Endothelial cell of umbilical vein (primary cell): ENCODE measurements at regions not wholly inside any gene's neighbourhood (a gene's known extent, or its start where the extent isn't known, plus 50 kb on each side); places are given as distances from the start of the nearest gene placed in this dataset.

Experiments
- BruUV-seq: library from RNA; stranded (reverse); fragments of 400-500 nt; replicated peaks from 2 replicates; lab custom pipeline; 2021; lab: Mats Ljungman, UMichigan
- CTCF ChIA-PET: fragments of 300-600, 350-600 bp; sonication (Branson Sonifier 250); formaldehyde crosslinking; loops from one replicate; lab custom pipeline; 2021; ENCODE audit warnings: antibody characterized with exemption, inconsistent platforms; lab: Charles Lee
- POLR2A ChIA-PET: fragments of 300-600, 350-600 bp; sonication (Branson Sonifier 250); formaldehyde crosslinking; loops from one replicate; lab custom pipeline; 2021; ENCODE audit warnings: antibody characterized with exemption, inconsistent platforms; lab: Charles Lee
- DNase-seq: peaks from one replicate; pipeline ENCODE4 v3.0.0-alpha.2; 2011; ENCODE audit warnings: low read depth, low spot score
- FAIRE-seq: peaks from 2 replicates; lab custom pipeline; 2011; peaks lifted over from hg19 to GRCh38; lab: Jason Lieb, UNC
- H2AFZ ChIP-seq: 2 replicates; pipeline ENCODE4 v1.6.0; 2012; ENCODE audit warnings: low read depth, low read length, control low read depth, inconsistent platforms
- H3K27ac ChIP-seq: 2 replicates; pipeline ENCODE4 v1.5.1; 2011; ENCODE audit warnings: low read depth, mild to moderate bottlenecking, control low read depth, low read length, moderate library complexity; ENCODE audit not compliant: insufficient read depth
- H3K27me3 ChIP-seq, 2 experiments: 2 replicates each; pipeline versions ENCODE4 v1.6.0 to v1.6.1; 2011; ENCODE audit warnings: low read length in 2 of 2, mixed read lengths in 1 of 2; ENCODE audit not compliant: control insufficient read depth in 2 of 2, insufficient read depth in 2 of 2
- H3K36me3 ChIP-seq, 2 experiments: 2 replicates in 1 of 2; 3 replicates in 1 of 2; pipeline ENCODE4 v1.5.1; 2011; ENCODE audit warnings: low read length in 2 of 2, mild to moderate bottlenecking in 1 of 2, moderate library complexity in 1 of 2; ENCODE audit not compliant: control insufficient read depth in 2 of 2, insufficient read depth in 2 of 2; ENCODE audit errors: extremely low read depth in 1 of 2
- H3K4me1 ChIP-seq: 3 replicates; pipeline ENCODE4 v1.5.1; 2011; ENCODE audit warnings: mild to moderate bottlenecking, low read length; ENCODE audit not compliant: control insufficient read depth, insufficient read depth; ENCODE audit errors: extremely low read depth
- H3K4me2 ChIP-seq: 2 replicates; pipeline ENCODE4 v1.6.1; 2011; ENCODE audit warnings: low read length, control low read depth, mixed read lengths; ENCODE audit not compliant: insufficient read depth
- H3K4me3 ChIP-seq, 3 experiments: fragments of 200-600 bp in 1 of 3; sonication (generic), shearing (Covaris generic) in 1 of 3; replicated peaks in 1 of 3; 2 replicates each; pipeline ENCODE4 v1.5.1; 2011 to 2016; ENCODE audit warnings: control low read depth in 3 of 3, low read length in 3 of 3, mild to moderate bottlenecking in 2 of 3, inconsistent platforms in 1 of 3, low read depth in 1 of 3, moderate library complexity in 1 of 3; ENCODE audit not compliant: insufficient read depth in 1 of 3
- H3K79me2 ChIP-seq: 2 replicates; pipeline ENCODE4 v1.6.0; 2012; ENCODE audit warnings: low read length, inconsistent platforms; ENCODE audit not compliant: control insufficient read depth, insufficient read depth
- H3K9ac ChIP-seq: replicated peaks from 2 replicates; pipeline ENCODE3; 2011; ENCODE audit warnings: low read length, control low read depth; ENCODE audit not compliant: insufficient read depth; ENCODE audit errors: extremely low read depth
- H3K9me1 ChIP-seq: replicated peaks from 3 replicates; pipeline ENCODE4 v1.6.0; 2011; ENCODE audit warnings: mild to moderate bottlenecking, low read length; ENCODE audit not compliant: control insufficient read depth, insufficient read depth; ENCODE audit errors: extremely low read depth
- H3K9me3 ChIP-seq: replicated peaks from 2 replicates; pipeline ENCODE4 v1.5.1; 2012; ENCODE audit warnings: low read length, inconsistent platforms; ENCODE audit not compliant: control insufficient read depth, insufficient read depth
- H4K20me1 ChIP-seq: replicated peaks from 2 replicates; pipeline ENCODE3; 2011; ENCODE audit warnings: mild to moderate bottlenecking, low read length; ENCODE audit not compliant: control insufficient read depth, insufficient read depth; ENCODE audit errors: extremely low read depth
- CTCF ChIP-seq, 2 donors: IDR thresholded peaks; 1 replicate in 1 of 2; 2 replicates in 1 of 2; pipeline ENCODE4 v1.5.1; 2011; ENCODE audit warnings: low read length in 2 of 2, mild to moderate bottlenecking in 2 of 2, moderate library complexity in 2 of 2, control low read depth in 1 of 2, inconsistent platforms in 1 of 2, low read depth in 1 of 2; ENCODE audit not compliant: insufficient read depth in 1 of 2; ENCODE audit errors: extremely low read depth in 1 of 2
- GATA2 ChIP-seq: IDR thresholded peaks from 2 replicates; pipeline ENCODE4 v1.7.0; 2011; ENCODE audit warnings: low read depth, mild to moderate bottlenecking, moderate library complexity, mixed read lengths, low read length; ENCODE audit not compliant: insufficient read length, insufficient read depth
- JUN ChIP-seq: IDR thresholded peaks from 2 replicates; pipeline ENCODE4 v1.6.1; 2011; ENCODE audit warnings: borderline replicate concordance, low read depth; ENCODE audit not compliant: insufficient read length, insufficient read depth
- MAX ChIP-seq: IDR thresholded peaks from 2 replicates; pipeline ENCODE4 v1.6.1; 2011; ENCODE audit not compliant: insufficient read depth, insufficient read length
- MYC ChIP-seq: IDR thresholded peaks from one replicate; pipeline ENCODE4 v1.6.1; 2011; ENCODE audit warnings: mild to moderate bottlenecking, low read depth, low read length
- POLR2AphosphoS5 ChIP-seq: IDR thresholded peaks from 2 replicates; pipeline ENCODE4 v1.6.1; 2012; ENCODE audit warnings: low read depth, mild to moderate bottlenecking, control low read depth, low read length, moderate library complexity; ENCODE audit not compliant: insufficient read depth
- dilution Hi-C: fragments of 300-500 bp; cut with MboI; formaldehyde crosslinking; loops from one replicate; pipeline ENCODE4 v1.15.0; 2019; ENCODE audit warnings: low sequenced_read_pairs; ENCODE audit not compliant: extremely low pct_ligation_motif_present
- intact Hi-C: fragments of 100-400 bp; cut with micrococcal nuclease; formaldehyde crosslinking; loops from one replicate; pipeline ENCODE4 v1.10.0; 2022

- no peak for TF ChIP-seq POLR2AphosphoS5
- no peak for TF ChIP-seq MYC
- TF ChIP-seq GATA2: no peak
- TF ChIP-seq MAX: no peak
- no peak for TF ChIP-seq JUN
- no peak for TF ChIP-seq CTCF (IDR thresholded peaks at IDR 0.05; ENCODE audit: extremely low read depth in 1 of 2, insufficient read depth in 1 of 2, low read depth in 1 of 2, low read length in 2 of 2)
- Histone ChIP-seq H3K4me1 (peaks cover 23% of the 10 kb centered on the region), H3K4me3 (no peak overlapping the region), H3K79me2 (no peaks in the 10 kb centered on the region), H3K27me3 (no peaks in the 10 kb centered on the region), H3K4me2 (no peak overlapping the region), H4K20me1 (no peaks in the 10 kb centered on the region), H3K36me3 (no peaks in the 10 kb centered on the region), H3K9ac (no peak overlapping the region), H2AFZ (no peak overlapping the region), H3K27ac (no peak overlapping the region), H3K9me3 (no peaks in the 10 kb centered on the region), H3K9me1 (no peaks in the 10 kb centered on the region)
- dilution Hi-C loops: no loop called here
- DNase-seq (no peak), FAIRE-seq (no peak)
- ChIA-PET POLR2A (no interaction called here), CTCF (interaction anchor here (1.0 to 1.5 kb wide), 2 partner anchors 33 to 156 kb away, joined by 3 to 4 read pairs; no protein-coding TSS in a partner anchor)
- no TSS peak for BruUV-seq
- intact Hi-C loops: no loop called here
These were observed 630.4 kb downstream of the PTPRC start for GRCh38 chr1:199269241-199269640.
